LNCaP clone FGC (cell line): ENCODE measurements at regions not wholly inside any gene's neighbourhood (a gene's known extent, or its start where the extent isn't known, plus 50 kb on each side); places are given as distances from the start of the nearest gene placed in this dataset.
"Not testable (repeated sequence)": the region's sequence is repeated elsewhere in the genome, so short reads cannot be mapped to it uniquely, and the experiment has no call there.

Experiments
- DNase-seq: peaks from one replicate; pipeline ENCODE4 v3.0.0-alpha.2; 2011; ENCODE audit warnings: low read depth
- H3K4me3 ChIP-seq: 2 replicates; pipeline ENCODE4 v1.5.1; 2011; ENCODE audit warnings: mild to moderate bottlenecking, low read depth, low read length, control low read depth
- TF ChIP-seq, protein P1 (sequence below): IDR thresholded peaks from 2 replicates; pipeline ENCODE4 v1.5.1; 2012; ENCODE audit warnings: mild to moderate bottlenecking; ENCODE audit not compliant: control insufficient read depth, insufficient read depth; ENCODE audit errors: extremely low read depth

DNA sequence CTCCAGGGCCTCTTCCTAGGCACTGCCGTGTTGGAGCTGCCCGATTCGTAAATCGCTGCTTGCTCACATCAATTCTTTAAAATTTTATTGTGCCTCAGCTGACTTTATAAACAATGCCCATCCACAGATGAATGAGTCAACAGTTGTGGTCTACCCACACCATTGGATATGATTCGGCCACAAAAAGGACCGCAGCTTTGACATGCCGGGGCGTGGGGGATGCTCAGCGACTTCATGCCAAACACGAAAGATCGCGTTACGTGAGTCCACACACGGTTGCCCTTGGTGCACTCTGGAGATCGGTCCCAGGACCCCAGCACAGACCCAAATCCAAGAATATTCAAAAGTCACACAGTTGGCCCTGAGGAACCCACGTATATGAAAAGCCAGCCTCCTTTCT, 195.7 kb downstream of the CTTN start:
- DNase-seq: no peak
- TF ChIP-seq, protein P1, sequence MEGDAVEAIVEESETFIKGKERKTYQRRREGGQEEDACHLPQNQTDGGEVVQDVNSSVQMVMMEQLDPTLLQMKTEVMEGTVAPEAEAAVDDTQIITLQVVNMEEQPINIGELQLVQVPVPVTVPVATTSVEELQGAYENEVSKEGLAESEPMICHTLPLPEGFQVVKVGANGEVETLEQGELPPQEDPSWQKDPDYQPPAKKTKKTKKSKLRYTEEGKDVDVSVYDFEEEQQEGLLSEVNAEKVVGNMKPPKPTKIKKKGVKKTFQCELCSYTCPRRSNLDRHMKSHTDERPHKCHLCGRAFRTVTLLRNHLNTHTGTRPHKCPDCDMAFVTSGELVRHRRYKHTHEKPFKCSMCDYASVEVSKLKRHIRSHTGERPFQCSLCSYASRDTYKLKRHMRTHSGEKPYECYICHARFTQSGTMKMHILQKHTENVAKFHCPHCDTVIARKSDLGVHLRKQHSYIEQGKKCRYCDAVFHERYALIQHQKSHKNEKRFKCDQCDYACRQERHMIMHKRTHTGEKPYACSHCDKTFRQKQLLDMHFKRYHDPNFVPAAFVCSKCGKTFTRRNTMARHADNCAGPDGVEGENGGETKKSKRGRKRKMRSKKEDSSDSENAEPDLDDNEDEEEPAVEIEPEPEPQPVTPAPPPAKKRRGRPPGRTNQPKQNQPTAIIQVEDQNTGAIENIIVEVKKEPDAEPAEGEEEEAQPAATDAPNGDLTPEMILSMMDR: no peak
- no peak overlapping the region for H3K4me3 ChIP-seq

DNA sequence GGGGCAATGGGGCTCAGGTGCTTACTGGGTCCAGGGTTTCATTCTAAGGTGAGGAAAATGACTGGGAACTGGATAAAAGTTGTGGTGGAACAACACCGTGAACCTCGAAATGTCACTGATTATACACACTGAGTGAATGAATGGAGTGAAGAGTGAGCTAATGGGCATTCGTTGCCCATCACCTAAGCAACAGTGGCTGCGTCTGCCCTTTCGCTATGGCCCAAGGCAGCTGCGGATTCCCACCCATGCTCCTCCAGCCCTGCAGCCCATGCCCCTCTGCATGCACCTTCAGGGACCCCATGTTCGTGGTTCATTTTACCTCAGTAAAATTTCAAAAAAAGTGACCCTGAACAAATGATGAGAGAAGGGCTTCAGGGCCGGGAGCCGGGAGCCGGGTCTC, 196.3 kb downstream of the CTTN start:
- TF ChIP-seq, protein P1: no peak
- DNase-seq: no peak
- no peak overlapping the region for H3K4me3 ChIP-seq

DNA sequence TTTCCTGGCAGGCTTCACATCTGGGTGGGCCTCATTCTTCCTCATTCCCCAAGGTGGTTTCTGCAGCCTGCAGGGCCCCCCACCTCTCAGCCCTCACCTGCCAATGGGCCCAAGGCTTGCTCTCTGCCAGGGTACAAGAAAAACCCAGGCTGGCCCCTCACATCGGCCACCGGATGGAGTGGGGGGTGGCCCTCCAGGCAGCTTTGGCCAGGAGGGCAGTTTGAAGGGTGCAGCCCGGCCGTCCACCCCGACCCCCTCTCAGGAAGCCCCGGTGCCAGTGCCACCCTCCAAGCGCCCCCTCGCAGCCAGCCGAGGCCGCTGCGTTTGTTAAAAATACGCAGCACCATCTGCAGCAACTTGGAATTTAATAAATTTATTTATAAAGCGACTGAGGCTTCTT, 196.7 kb downstream of the CTTN start:
- no peak for DNase-seq
- H3K4me3 ChIP-seq: no peak overlapping the region
- TF ChIP-seq, protein P1: no peak

DNA sequence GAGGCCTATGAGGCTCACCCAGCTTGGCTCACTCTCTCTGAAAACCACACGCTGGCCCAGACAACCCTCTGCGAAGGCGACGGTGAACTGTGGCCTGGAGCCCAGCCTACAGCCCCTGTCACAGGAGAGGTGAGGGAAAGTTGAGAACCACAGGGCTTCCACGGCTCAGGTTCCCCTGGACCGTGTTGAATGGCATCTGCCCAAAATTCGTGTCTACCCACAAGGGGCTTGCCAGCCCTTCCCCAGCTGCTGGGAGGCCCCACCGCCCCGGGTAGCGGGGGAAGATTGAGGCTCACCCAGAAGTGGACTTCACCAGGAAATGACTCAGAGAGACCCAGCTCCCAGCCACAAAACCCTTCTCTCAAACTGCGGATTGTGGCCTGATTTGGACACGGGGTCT, 197.1 kb downstream of the CTTN start:
- no peak overlapping the region for H3K4me3 ChIP-seq
- DNase-seq: no peak
- TF ChIP-seq, protein P1: no peak

DNA sequence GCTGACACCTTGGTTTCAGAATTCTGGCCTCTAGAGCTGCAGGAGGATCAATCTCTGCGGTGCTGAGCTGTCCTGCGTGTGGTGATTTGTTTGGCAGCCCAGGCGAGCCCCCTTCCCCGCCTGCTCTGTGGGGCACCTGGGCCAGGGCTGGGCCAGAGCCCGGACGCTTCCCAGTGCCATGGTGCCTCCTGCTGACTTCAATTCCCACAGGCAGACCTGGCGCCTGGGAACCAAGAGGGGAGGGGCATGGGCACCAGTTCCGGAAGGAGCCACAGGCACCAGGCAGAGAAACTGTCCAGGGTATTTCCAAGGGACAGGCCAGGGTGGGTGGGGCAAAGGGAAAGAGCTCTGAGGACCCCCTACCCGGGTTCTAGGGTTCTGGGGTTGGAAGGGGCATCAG, 197.8 kb downstream of the CTTN start:
- H3K4me3 ChIP-seq: no peak overlapping the region
- DNase-seq: no peak
- TF ChIP-seq, protein P1: no peak

DNA sequence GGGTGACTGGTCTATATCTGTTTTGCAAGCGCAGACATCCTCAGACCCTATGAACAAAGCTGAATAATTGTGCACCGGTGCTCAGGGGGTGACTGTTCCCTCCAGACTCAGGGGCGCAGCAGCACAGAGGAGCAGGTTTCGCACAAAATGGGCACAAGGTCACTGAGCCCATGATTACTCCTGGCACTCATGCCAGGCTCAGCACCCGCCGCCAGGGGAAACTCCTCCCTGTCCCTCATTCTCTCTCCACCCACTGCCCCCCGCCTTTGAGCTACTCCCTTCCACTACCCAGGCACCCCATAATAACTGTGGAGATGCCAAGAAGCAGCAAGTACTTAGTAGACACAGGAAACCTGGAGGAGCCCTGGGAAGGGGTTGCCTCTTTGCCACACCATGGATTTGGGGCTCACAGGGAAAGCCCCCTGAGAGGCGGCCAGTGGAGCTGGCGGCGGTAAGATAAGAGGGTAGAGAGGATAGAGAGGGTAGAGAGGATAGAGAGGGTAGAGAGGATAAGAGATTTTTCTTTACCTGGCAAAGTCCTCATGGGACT, 198.8 kb downstream of the CTTN start:
- DNase-seq: no peak
- no peak overlapping the region for H3K4me3 ChIP-seq
- TF ChIP-seq, protein P1: no peak

DNA sequence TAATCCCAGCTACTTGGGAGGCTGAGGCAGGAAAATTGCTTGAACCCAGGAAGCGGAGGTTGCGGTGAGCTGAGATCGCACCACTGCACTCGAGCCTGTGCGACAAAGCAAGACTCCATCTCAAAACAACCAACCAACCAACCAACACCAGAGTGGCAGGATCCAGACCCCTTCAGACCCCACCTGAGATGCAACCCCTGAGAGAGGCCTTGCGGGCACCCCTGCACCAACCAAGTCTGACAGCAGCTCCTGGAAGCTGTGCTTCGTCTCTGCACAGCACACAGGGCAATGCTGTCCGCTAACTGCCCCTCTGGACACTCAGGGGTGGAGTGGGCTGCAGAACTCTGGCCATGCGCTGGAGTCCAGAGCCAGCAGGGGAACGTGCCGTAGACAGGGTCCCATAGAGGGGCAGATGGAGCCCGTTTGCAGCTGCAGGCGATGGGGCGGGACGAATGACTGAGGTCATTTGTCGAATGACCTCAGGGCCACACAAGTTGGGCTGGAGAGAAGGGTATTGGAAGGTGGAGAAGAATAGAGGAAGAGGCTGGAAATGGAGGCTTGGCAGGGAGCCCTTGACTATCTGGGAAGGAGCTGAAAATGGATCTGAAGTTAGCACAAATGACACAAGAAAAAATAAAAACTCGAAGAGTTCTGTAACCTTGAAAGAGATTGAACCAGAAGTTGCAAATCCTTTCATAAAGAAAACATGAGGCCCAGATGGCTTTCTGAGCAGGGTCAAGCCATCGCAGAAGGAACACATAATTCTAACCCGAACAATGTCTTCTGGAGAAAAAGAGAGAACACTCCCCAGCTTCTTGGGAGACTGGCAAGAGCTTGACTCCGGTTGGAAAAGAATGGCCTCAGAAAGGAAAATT, 199.7 kb downstream of the CTTN start:
- no peak overlapping the region for H3K4me3 ChIP-seq
- TF ChIP-seq, protein P1: no peak
- DNase-seq: no peak

DNA sequence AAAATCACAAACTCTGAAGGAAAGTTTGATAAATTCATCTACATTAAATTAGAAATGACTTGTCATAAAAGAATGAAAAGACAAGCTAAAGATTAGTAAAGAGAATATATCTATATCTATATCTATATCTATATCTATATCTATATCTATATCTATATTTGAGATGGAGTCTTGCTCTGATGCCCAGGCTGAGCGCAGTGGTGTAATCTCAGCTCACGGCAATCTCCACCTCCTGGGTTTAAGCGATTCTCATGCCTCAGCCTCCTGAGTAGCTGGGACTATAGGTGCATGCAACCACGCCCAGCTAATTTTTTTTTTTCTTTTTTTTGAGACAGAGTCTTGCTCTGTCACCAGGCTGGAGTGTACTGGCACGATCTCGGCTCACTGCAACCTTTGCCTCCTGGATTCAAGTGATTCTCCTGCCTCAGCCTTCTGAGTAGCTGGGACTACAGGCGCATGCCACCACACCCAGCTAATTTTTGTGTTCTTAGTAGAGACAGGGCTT, 202.6 kb downstream of the CTTN start:
- H3K4me3 ChIP-seq, DNase-seq: not testable (repeated sequence)
